Chondrocyte (in vitro differentiated cells): ENCODE measurements at regions not wholly inside any gene's neighbourhood (a gene's known extent, or its start where the extent isn't known, plus 50 kb on each side); places are given as distances from the start of the nearest gene placed in this dataset.

ENCODE experiments used
- DNase-seq: peaks from one replicate; pipeline ENCODE4 v3.0.0; 2021; ENCODE audit warnings: mixed read lengths, low spot score
- H3K27ac Mint-ChIP-seq: one replicate; pipeline ENCODE4 v1.8.0; 2021; ENCODE audit warnings: mild to moderate bottlenecking, moderate library complexity, mixed read lengths; ENCODE audit not compliant: unreplicated experiment
- H3K27me3 Mint-ChIP-seq: 2 replicates; pipeline ENCODE4 v1.8.0; 2021; ENCODE audit warnings: low read depth, mixed read lengths
- H3K36me3 Mint-ChIP-seq: 2 replicates; pipeline ENCODE4 v1.8.0; 2021; ENCODE audit warnings: low read depth, mixed read lengths
- H3K4me1 Mint-ChIP-seq: 2 replicates; pipeline ENCODE4 v1.8.0; 2021; ENCODE audit warnings: low read depth, mild to moderate bottlenecking, mixed read lengths
- H3K4me3 Mint-ChIP-seq: one replicate; pipeline ENCODE4 v1.8.0; 2021; ENCODE audit warnings: mild to moderate bottlenecking, moderate library complexity, mixed read lengths; ENCODE audit not compliant: unreplicated experiment
- H3K9me3 Mint-ChIP-seq: 2 replicates; pipeline ENCODE4 v1.8.0; 2021; ENCODE audit warnings: low read depth, mixed read lengths
- CTCF ChIP-seq: fragments of 200-600 bp; sonication (generic); IDR thresholded peaks from 2 replicates; pipeline ENCODE4 v1.5.0; 2021; ENCODE audit warnings: antibody characterized with exemption, mild to moderate bottlenecking, moderate library complexity

- TF ChIP-seq CTCF, result no peak
- Mint-ChIP-seq H3K36me3 (no peaks in the 10 kb centered on the region), H3K27ac (no peak overlapping the region), H3K4me1 (peaks cover 15% of the 10 kb centered on the region), H3K9me3 (no peaks in the 10 kb centered on the region), H3K4me3 (no peak overlapping the region), H3K27me3 (no peaks in the 10 kb centered on the region)
- DNase-seq, result no peak
Measured at GRCh38 chr14:53331247-53331646, 178.1 kb upstream of the DDHD1 start.

- no peak overlapping the region for H3K4me3 Mint-ChIP-seq
- no peaks in the 10 kb centered on the region for H3K27me3 Mint-ChIP-seq
- no peak overlapping the region for H3K27ac Mint-ChIP-seq
- H3K9me3 Mint-ChIP-seq, result no peaks in the 10 kb centered on the region
- no peak for DNase-seq
- TF ChIP-seq CTCF, result no peak
- no peaks in the 10 kb centered on the region for H3K36me3 Mint-ChIP-seq
- H3K4me1 Mint-ChIP-seq, result peaks cover 15% of the 10 kb centered on the region
Measured at GRCh38 chr14:53330441-53330840, 177.3 kb upstream of the DDHD1 start.

GRCh38 chr14:53328841-53329240, 175.7 kb upstream of the DDHD1 start:
- no peaks in the 10 kb centered on the region for H3K9me3 Mint-ChIP-seq
- H3K4me1 Mint-ChIP-seq, result peaks cover 15% of the 10 kb centered on the region
- H3K27ac Mint-ChIP-seq, result no peak overlapping the region
- H3K27me3 Mint-ChIP-seq, result no peaks in the 10 kb centered on the region
- no peak for DNase-seq
- H3K36me3 Mint-ChIP-seq, result no peaks in the 10 kb centered on the region
- no peak overlapping the region for H3K4me3 Mint-ChIP-seq
- TF ChIP-seq CTCF, result no peak

GRCh38 chr14:53327716-53328115, 174.6 kb upstream of the DDHD1 start:
- H3K4me1 Mint-ChIP-seq, result peaks cover 15% of the 10 kb centered on the region

GRCh38 chr14:53325176-53325806, 172.2 kb upstream of the DDHD1 start:
- no peak for DNase-seq
- no peak overlapping the region for H3K27ac Mint-ChIP-seq
- peaks cover 15% of the 10 kb centered on the region for H3K4me1 Mint-ChIP-seq
- H3K9me3 Mint-ChIP-seq, result peaks cover 9% of the 10 kb centered on the region
- H3K27me3 Mint-ChIP-seq, result no peaks in the 10 kb centered on the region
- peaks cover 9% of the 10 kb centered on the region for H3K36me3 Mint-ChIP-seq
- H3K4me3 Mint-ChIP-seq, result no peak overlapping the region
- TF ChIP-seq CTCF, result peak; percentile 73

More at GRCh38 chr14:53327716-53328115, 174.6 kb upstream of the DDHD1 start:
- Mint-ChIP-seq H3K36me3 (no peaks in the 10 kb centered on the region), H3K27me3 (no peaks in the 10 kb centered on the region), H3K4me3 (no peak overlapping the region), H3K9me3 (no peaks in the 10 kb centered on the region), H3K27ac (peak overlapping the region; percentile 20)
- no peak for TF ChIP-seq CTCF
- no peak for DNase-seq
